ENCODE measurements at regions not wholly inside any gene's neighbourhood (a gene's known extent, or its start where the extent isn't known, plus 50 kb on each side); places are given as distances from the start of the nearest gene placed in this dataset.

GRCh38 chr4:155540698-155541097, 126.0 kb upstream of the GUCY1A1 start:
- Histone ChIP-seq H3K9me3 (no peaks in the 10 kb centered on the region), H3F3A (replicated peaks; ENCODE audit: insufficient read depth) (peaks cover 2% of the 10 kb centered on the region), H3K27ac (ENCODE audit: low read depth in 2 of 2, low read length in 1 of 2) (no peak overlapping the region), H3K4me3 (ENCODE audit: low read depth in 2 of 2, low read length in 1 of 2) (no peak overlapping the region), H3K36me3 (replicated peaks in 1 of 2; ENCODE audit: control insufficient read depth in 1 of 2, insufficient read depth in 2 of 2, low read length in 1 of 2) (no peaks in the 10 kb centered on the region), H3K4me1 (ENCODE audit: control insufficient read depth in 1 of 2, insufficient read depth in 2 of 2, low read depth in 1 of 2, low read length in 1 of 2) (no peaks in the 10 kb centered on the region; a peak in 1 of 4 replicates), H3K9ac (no peak overlapping the region), H3K9me2 (no peaks in the 10 kb centered on the region), H3K27me3 (ENCODE audit: insufficient read depth) (no peaks in the 10 kb centered on the region), H3K79me2 (ENCODE audit: insufficient read depth) (no peaks in the 10 kb centered on the region), H2AFZ (ENCODE audit: low read depth) (no peak overlapping the region), H3K4me2 (no peak overlapping the region), H4K20me1 (ENCODE audit: insufficient read depth) (no peaks in the 10 kb centered on the region)
- 79% methylated on average over 7 of the region's 7 CpGs for WGBS (ENCODE audit: low lambda C conversion rate)
- CTCF ChIA-PET = no interaction called here
- DNase-seq = no peak
- TF ChIP-seq EZH2phosphoT487 (IDR thresholded peaks at IDR 0.05; ENCODE audit: borderline replicate concordance, low read depth) (no peak), TCF12 (IDR thresholded peaks at IDR 0.05) (no peak), NFIC (IDR thresholded peaks at IDR 0.05; ENCODE audit: borderline replicate concordance) (no peak), YY1 (IDR thresholded peaks at IDR 0.05; ENCODE audit: low read depth) (no peak), RFX5 (IDR thresholded peaks at IDR 0.05; ENCODE audit: low read length) (no peak), CTCF (IDR thresholded peaks at IDR 0.05) (no peak), IRF3 (IDR thresholded peaks at IDR 0.05; ENCODE audit: low read depth, low read length) (no peak), RCOR1 (IDR thresholded peaks at IDR 0.05; ENCODE audit: low read length) (no peak), USF2 (IDR thresholded peaks at IDR 0.05; ENCODE audit: borderline replicate concordance, low read depth, low read length) (no peak), REST (IDR thresholded peaks at IDR 0.05; ENCODE audit: low read depth, low read length) (no peak)
- TF ChIP-seq, protein P1, sequence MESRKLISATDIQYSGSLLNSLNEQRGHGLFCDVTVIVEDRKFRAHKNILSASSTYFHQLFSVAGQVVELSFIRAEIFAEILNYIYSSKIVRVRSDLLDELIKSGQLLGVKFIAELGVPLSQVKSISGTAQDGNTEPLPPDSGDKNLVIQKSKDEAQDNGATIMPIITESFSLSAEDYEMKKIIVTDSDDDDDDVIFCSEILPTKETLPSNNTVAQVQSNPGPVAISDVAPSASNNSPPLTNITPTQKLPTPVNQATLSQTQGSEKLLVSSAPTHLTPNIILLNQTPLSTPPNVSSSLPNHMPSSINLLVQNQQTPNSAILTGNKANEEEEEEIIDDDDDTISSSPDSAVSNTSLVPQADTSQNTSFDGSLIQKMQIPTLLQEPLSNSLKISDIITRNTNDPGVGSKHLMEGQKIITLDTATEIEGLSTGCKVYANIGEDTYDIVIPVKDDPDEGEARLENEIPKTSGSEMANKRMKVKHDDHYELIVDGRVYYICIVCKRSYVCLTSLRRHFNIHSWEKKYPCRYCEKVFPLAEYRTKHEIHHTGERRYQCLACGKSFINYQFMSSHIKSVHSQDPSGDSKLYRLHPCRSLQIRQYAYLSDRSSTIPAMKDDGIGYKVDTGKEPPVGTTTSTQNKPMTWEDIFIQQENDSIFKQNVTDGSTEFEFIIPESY (IDR thresholded peaks at IDR 0.05; ENCODE audit: borderline replicate concordance, low read depth) = no peak
- TF ChIP-seq, protein P2, sequence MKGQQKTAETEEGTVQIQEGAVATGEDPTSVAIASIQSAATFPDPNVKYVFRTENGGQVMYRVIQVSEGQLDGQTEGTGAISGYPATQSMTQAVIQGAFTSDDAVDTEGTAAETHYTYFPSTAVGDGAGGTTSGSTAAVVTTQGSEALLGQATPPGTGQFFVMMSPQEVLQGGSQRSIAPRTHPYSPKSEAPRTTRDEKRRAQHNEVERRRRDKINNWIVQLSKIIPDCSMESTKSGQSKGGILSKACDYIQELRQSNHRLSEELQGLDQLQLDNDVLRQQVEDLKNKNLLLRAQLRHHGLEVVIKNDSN (IDR thresholded peaks at IDR 0.05; ENCODE audit: borderline replicate concordance, low read depth) = no peak
- POLR2A ChIA-PET = no interaction called here
